ENCODE measurements at regions not wholly inside any gene's neighbourhood (a gene's known extent, or its start where the extent isn't known, plus 50 kb on each side); places are given as distances from the start of the nearest gene placed in this dataset.

DNA sequence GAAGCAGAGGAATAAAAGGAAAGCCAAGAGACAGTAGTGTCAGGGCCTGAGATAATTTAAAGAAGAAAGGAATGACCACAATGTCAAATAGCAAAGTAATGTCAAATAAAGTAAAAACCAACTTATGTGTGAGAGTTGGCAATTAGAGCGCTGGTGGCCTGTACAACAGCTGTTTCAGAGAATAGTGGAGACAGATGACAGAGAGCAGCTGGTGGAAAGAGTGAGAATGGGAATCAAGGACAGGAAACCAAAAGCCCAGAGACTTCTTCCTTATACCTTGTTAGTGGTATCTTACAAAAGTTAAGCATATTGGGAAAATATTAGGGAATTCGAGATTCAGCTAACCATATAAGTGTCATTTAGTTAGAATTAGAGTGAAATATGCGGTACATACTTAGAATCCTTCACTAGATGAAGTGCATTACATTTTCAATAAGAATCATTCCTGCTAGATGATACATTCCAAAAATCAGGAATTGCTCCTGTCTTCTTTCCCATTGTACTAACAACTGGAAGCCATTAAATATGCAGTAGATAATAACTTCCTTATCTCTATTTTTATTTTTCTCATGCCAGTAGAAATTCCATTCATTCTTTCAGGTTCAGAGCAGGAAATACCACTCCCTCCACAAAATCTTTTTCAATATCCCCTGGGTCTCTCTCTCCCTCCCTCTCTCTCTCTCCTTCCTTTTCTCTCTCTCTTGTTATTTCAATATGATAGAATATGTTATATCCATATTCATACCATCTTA is 525.4 kb downstream of the CENPC start:
- H3K4me3 Mint-ChIP-seq, result no peak overlapping the region
- TF ChIP-seq, protein P1, sequence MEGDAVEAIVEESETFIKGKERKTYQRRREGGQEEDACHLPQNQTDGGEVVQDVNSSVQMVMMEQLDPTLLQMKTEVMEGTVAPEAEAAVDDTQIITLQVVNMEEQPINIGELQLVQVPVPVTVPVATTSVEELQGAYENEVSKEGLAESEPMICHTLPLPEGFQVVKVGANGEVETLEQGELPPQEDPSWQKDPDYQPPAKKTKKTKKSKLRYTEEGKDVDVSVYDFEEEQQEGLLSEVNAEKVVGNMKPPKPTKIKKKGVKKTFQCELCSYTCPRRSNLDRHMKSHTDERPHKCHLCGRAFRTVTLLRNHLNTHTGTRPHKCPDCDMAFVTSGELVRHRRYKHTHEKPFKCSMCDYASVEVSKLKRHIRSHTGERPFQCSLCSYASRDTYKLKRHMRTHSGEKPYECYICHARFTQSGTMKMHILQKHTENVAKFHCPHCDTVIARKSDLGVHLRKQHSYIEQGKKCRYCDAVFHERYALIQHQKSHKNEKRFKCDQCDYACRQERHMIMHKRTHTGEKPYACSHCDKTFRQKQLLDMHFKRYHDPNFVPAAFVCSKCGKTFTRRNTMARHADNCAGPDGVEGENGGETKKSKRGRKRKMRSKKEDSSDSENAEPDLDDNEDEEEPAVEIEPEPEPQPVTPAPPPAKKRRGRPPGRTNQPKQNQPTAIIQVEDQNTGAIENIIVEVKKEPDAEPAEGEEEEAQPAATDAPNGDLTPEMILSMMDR (conservative IDR thresholded peaks at IDR 0.05), result no peak
- peaks cover 21% of the 10 kb centered on the region for H3K9me3 Mint-ChIP-seq
- H3K36me3 Mint-ChIP-seq (ENCODE audit: low read depth), result peaks cover 7% of the 10 kb centered on the region
- H3K4me1 Mint-ChIP-seq, result peaks cover 5% of the 10 kb centered on the region
- H3K27me3 Mint-ChIP-seq (ENCODE audit: low read depth), result no peaks in the 10 kb centered on the region
- no peak for DNase-seq (ENCODE audit: low read depth, low spot score)
- no peak overlapping the region for H3K27ac Mint-ChIP-seq (ENCODE audit: unreplicated experiment)

- TF ChIP-seq, protein P1 (conservative IDR thresholded peaks at IDR 0.05), result no peak
- DNase-seq (ENCODE audit: low read depth, low spot score), result no peak
- Mint-ChIP-seq H3K4me1 (peaks cover 5% of the 10 kb centered on the region), H3K9me3 (peaks cover 28% of the 10 kb centered on the region), H3K27me3 (ENCODE audit: low read depth) (no peaks in the 10 kb centered on the region), H3K36me3 (ENCODE audit: low read depth) (peaks cover 8% of the 10 kb centered on the region), H3K27ac (ENCODE audit: unreplicated experiment) (no peak overlapping the region), H3K4me3 (no peak overlapping the region)
Observed at GRCh38 chr4:67014592-67014991, 530.7 kb downstream of the CENPC start.

DNA sequence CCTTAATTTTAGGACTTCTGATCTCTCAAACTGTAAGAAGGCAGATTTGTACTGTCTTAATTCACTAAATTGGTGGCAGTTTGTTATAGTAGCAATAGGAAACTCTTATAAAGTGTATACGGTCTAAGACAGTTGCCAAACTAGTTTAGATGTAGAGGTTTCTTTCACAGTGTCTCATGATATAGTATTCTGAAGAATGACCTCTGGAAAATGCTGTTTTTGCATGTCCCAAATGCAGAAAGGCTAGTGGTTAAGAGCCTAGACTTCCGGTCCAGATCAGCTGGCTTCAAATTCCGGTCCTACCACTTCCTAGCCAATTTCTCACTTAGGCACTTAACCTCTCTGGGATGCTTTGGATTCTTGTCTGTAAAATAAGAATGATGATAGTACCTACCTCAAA is 538.5 kb downstream of the CENPC start:
- TF ChIP-seq, protein P1 (conservative IDR thresholded peaks at IDR 0.05), result no peak
- Mint-ChIP-seq H3K4me3 (no peak overlapping the region), H3K27me3 (ENCODE audit: low read depth) (no peaks in the 10 kb centered on the region), H3K27ac (ENCODE audit: unreplicated experiment) (no peak overlapping the region), H3K36me3 (ENCODE audit: low read depth) (no peaks in the 10 kb centered on the region), H3K4me1 (no peaks in the 10 kb centered on the region), H3K9me3 (peaks cover 3% of the 10 kb centered on the region)
- DNase-seq (ENCODE audit: low read depth, low spot score), result no peak

- Mint-ChIP-seq H3K27me3 (ENCODE audit: low read depth) (no peaks in the 10 kb centered on the region), H3K9me3 (peaks cover 3% of the 10 kb centered on the region), H3K4me1 (no peaks in the 10 kb centered on the region), H3K4me3 (no peak overlapping the region), H3K36me3 (ENCODE audit: low read depth) (no peaks in the 10 kb centered on the region), H3K27ac (ENCODE audit: unreplicated experiment) (no peak overlapping the region)
- TF ChIP-seq, protein P1 (conservative IDR thresholded peaks at IDR 0.05), result no peak
- DNase-seq (ENCODE audit: low read depth, low spot score), result no peak
Observed at GRCh38 chr4:66991521-66991920, 553.8 kb downstream of the CENPC start.

DNA sequence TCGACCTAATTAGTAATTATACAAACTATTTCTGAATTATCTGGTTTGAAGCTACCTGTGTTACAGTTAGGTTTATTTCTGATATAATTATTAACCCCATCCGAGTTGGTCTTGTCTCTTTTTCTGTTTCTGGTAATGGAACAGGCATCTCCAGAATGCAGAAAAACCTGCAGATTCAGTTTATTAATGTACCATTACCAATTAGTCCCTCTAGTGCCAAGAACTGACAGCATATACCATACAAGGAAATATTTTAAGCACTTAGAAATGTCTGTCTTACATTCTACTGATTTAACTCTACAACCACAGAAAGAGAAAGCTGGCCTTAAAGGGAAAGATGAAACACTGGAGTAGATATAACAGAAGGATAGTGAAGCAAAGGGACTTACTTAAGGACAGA is 570.6 kb downstream of the CENPC start:
- Mint-ChIP-seq H3K27me3 (ENCODE audit: low read depth) (no peaks in the 10 kb centered on the region), H3K27ac (ENCODE audit: unreplicated experiment) (no peak overlapping the region), H3K36me3 (ENCODE audit: low read depth) (no peaks in the 10 kb centered on the region), H3K4me1 (no peaks in the 10 kb centered on the region), H3K4me3 (no peak overlapping the region), H3K9me3 (no peaks in the 10 kb centered on the region)
- DNase-seq (ENCODE audit: low read depth, low spot score), result no peak
- TF ChIP-seq, protein P1 (conservative IDR thresholded peaks at IDR 0.05), result no peak
